DMS153 treated with DMSO at 0.1 percent for 48 hours (cell line): ENCODE measurements at regions not wholly inside any gene's neighbourhood (a gene's known extent, or its start where the extent isn't known, plus 50 kb on each side); places are given as distances from the start of the nearest gene placed in this dataset.
"Not testable (repeated sequence)": the region's sequence is repeated elsewhere in the genome, so short reads cannot be mapped to it uniquely, and the experiment has no call there.

ENCODE experiments used
- DNase-seq: peaks from one replicate; lab custom pipeline; 2025; ENCODE audit not compliant: unreplicated experiment; lab: John Stamatoyannopoulos, UW

DNA sequence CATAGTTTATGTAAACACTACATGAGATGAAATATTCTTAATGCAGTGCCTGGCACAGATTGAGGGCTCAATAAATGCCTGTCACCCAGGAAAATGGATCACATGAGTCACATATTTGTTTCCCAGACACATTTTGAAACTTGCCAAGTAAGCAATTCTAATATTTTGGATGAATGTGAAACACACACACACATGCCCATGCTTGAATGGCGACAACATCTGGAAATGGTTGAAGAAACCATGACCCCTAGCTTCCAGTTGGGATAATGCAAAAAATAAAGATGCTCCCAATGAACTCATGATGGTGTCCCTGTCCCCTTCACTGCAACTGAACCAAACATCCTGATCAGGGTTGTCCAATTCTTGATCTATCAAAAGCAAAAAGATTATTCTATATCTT lies 797.3 kb downstream of the XPNPEP1 start:
- no peak for DNase-seq

DNA sequence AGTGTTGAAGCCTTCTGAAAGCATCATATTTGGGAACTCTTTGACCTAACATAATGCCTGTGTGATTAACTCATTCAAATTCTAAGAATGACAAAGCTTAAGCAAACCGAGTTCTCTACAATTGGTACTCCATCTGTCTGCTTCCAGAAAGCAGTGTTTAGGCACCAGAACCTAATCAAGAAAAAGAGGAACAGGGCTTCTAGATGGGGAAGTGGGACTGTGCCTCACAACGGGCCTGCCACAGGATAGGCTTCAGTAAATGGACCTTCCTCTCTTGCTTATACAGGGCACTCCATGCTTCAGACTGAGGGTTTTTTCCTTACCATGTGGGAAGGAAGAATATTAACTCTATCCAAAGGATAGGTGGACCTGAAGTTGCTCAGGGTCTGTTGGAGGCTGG lies 808.1 kb downstream of the XPNPEP1 start:
- no peak for DNase-seq

DNA sequence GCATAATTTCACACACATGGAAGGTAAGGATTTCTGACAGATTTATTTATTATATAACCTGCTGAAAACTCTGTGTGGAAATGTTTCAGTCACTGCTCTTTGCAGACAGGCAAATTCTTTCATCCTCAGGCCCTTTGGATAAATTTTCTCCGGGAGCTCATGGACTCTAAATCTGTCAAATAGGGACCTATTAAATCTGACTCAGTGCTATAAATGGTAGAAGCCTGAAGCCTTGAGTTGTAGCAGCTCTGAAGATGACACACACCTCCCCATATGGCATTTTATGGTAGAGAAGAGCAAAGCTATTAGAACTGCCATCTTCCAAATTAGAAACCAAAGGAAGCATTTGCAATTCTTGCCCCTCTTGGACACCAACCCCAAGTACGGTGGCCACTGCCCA lies 808.7 kb downstream of the XPNPEP1 start:
- no peak for DNase-seq

- no peak for DNase-seq
Observed at GRCh38 chr10:109106604-109107003, 816.7 kb downstream of the XPNPEP1 start.

- DNase-seq, result no peak
Observed at GRCh38 chr10:109105725-109106124, 817.6 kb downstream of the XPNPEP1 start.

DNA sequence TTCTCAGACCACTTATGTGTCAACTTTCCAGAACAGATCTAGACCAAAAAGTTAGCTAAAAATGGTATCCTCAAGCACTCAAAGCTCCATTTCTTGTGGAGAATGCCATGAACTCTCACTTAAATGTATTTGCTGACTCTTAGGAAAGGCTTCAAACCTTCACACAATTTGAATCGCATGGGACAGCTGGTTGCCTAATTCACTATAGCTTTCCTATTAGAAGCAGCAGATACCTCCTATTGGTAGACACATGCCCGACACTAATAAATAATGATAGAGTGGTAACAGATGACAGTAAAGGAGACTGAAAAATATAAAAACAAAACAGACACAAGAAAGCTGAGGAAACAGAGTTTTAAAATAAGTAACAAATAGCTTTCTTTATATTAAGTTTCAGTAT lies 818.5 kb downstream of the XPNPEP1 start:
- no peak for DNase-seq

GRCh38 chr10:109103278-109103677 lies 820.0 kb downstream of the XPNPEP1 start:
- no peak for DNase-seq

GRCh38 chr10:109089779-109090178 lies 833.5 kb downstream of the XPNPEP1 start:
- no peak for DNase-seq

- DNase-seq, result no peak
Observed at GRCh38 chr10:109071539-109071938, 851.8 kb downstream of the XPNPEP1 start.

DNA sequence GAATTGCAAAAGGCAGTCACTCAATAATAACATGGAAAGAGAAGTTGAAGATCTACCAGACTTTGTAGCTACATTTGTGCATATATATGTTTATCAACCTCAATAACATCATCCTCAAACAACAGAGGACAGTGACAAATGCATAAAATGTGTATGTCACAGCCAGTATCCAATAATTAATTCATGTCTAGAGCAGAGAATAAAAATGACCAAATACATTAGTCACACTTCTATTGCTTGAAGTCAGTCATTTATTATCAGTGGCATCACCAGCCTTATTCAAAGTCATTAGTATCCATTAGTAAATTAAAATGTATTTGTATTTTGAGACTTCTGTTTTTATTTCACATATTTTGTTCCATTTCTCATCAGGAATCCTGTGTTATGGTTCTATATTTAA lies 852.8 kb downstream of the XPNPEP1 start:
- DNase-seq, result no peak

DNA sequence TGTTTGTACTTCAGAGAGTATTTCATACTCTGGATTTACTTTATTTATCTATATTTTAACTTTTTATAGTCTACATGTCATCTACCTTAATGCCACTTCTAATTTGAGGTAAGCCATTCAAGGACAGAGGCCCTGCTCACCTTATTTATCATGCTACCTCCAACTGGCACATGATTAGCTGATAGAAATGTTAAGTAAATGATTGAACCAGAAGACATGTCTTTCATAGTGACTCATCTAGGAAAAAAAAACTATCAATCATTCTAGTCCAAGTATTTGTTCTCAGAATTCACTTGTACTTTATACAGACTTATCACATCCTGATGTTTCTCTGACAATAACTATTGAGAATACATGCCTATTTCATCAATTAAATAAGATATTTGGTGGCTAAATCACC lies 856.3 kb downstream of the XPNPEP1 start:
- DNase-seq, result no peak

DNA sequence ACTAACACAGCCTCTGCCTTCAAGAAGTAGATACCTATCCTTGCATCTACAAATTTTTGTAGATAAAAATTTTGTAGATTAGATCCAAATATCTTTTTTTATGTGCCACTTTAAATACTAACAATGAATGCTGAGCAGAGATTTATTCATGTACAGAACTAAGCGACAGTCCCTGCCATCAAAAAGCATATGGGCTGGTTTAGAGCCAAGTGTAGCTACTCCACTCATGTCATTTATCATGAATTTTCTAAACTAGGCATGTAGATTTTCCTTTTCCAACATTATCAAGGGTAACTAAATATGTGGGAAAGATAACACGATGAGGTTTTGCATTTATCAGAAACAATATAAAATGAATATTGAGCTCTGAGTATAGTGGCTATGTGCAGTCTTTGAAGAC lies 857.5 kb downstream of the XPNPEP1 start:
- no peak for DNase-seq

DNA sequence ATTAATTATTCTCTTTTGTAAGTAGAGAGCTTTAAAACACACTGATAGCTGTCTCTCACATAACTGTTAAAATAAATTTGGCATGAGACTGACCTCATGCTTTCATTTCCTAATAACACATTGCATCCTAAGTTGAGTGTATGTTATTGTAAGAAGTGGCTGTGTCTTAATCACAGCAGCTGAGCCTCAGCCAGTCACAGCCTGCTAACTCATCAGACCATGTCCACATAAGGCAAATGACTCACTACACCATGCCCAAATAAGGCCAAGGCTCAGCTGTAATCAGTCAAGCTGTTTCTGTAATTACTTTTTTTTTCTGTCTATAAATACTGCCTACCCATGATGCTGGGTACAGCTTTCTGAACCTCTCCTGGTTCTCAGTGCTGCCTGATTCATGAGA lies 860.9 kb downstream of the XPNPEP1 start:
- no peak for DNase-seq

GRCh38 chr10:109055243-109055642 lies 868.1 kb downstream of the XPNPEP1 start:
- no peak for DNase-seq

- no peak for DNase-seq
Observed at GRCh38 chr10:109047856-109048255, 875.5 kb downstream of the XPNPEP1 start.

DNA sequence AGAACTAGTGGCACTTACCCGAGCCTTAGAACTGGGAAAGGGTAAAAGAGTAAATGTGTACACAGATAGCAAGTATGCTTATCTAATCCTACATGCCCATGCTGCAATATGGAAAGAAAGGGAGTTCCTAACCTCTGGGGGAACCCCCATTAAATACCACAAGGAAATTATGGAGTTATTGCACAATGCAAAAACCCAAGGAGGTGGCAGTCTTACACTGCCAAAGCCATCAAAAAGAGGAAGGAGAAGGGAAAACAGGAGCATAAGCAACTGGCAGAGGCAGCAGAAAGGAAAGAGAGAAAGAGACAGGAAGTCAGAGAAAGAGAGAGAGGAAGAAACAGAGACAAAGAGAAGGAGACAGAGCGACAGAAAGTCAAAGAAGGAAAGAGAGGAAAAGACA lies 876.9 kb downstream of the XPNPEP1 start:
- not testable (repeated sequence) for DNase-seq

DNA sequence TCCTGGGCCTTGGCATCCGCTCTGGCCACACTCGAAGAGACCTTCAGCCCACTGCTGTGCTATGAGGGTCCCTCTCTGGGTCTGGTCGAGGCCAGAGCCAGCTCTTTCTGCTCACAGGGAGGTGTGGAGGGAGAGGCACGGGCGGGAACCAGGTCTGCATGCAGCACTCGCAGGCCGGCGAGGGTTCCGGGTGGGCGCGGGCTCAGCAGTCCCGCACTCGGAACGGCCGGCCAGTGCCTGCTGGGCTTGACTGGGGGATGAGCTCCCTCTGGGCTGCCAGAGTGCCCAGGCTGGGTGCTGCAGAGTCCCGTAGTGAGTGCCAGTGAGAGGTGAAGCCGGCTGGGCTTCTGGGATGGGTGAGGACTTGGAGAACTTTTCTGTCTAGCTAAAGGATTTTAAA lies 882.7 kb downstream of the XPNPEP1 start:
- no peak for DNase-seq

DNA sequence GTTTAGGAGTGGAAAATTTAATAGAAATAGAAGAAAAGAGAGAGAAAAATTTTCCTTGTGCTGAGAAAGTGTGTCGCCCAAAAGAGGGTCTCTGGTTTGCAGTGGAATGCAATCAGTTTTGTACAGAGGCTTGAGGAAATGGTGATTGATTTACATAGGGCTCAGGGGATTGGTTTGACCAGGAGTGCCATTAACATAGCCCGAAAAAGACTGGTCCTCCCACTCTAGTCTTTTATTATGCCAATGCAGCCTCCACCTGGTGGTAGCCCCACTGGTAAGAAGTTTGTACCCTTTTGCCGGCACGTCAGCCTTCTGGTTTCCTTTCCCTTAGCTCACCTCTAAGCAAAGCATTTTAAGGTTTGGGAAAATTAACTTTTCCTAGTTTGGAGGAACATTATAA lies 885.3 kb downstream of the XPNPEP1 start:
- DNase-seq, result no peak

GRCh38 chr10:109030581-109031210 lies 892.6 kb downstream of the XPNPEP1 start:
- DNase-seq, result no peak

DNA sequence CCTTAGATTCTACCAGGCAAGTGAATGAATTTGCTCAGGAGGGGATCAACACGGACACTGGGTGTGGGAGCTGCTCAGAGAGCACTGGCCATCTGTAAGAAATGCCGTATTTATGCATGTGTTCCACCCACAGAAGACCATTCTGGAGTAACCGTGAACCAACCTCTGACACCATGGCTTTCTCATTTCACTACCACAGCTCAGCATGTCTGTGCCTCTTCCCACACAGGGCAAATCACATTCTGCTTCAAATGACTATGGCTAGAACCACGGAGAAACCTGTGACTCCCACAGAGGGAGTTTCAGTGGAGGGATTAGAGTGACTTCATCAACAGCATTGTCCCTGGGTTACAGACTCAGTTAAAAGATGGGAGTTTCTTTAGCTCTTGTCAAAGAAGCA lies 893.4 kb downstream of the XPNPEP1 start:
- no peak for DNase-seq

- DNase-seq, result no peak
Observed at GRCh38 chr10:109027534-109028185, 895.7 kb downstream of the XPNPEP1 start.

DNA sequence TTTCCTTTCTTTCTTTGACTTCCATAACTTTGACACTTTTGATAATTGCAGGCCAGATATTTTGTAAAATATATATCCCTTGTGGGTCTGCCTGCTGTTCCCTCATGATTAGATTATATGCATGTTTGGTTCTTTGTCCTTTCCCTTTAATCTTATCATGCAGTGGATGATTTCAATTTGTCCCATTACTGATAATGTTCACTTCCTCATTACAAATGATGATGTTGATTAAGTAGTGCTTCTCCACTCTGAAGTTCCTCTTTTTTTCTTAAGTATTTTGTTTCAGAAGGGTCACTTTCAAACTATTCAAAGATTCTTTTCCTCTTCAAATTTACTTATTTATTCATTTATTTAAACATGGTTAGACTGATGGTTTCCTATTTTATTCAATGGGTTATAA lies 898.1 kb downstream of the XPNPEP1 start:
- DNase-seq, result no peak

GRCh38 chr10:109022417-109023049 lies 900.8 kb downstream of the XPNPEP1 start:
- no peak for DNase-seq
